CD14-positive monocyte (primary cell): ENCODE measurements at regions not wholly inside any gene's neighbourhood (a gene's known extent, or its start where the extent isn't known, plus 50 kb on each side); places are given as distances from the start of the nearest gene placed in this dataset.

Source experiments
- DNase-seq, 3 donors: peaks; one replicate each; pipeline ENCODE4 v3.0.0-alpha.2; 2011 to 2022
- H2AFZ ChIP-seq: 2 replicates; pipeline ENCODE4 v1.6.0; 2012; ENCODE audit warnings: mild to moderate bottlenecking, low read depth, low read length, inconsistent platforms; ENCODE audit not compliant: insufficient read depth, poor library complexity, severe bottlenecking
- H3K27ac ChIP-seq, 2 donors: 1 replicate in 1 of 2; 2 replicates in 1 of 2; pipeline ENCODE4 v1.5.1; 2012 to 2013; ENCODE audit warnings: low read length in 2 of 2, control low read depth in 1 of 2, inconsistent platforms in 1 of 2, low read depth in 1 of 2, mild to moderate bottlenecking in 1 of 2
- H3K27me3 ChIP-seq, 2 donors: one replicate each; pipeline versions ENCODE4 v1.6.0 to v1.6.1; 2011 to 2013; ENCODE audit warnings: low read length in 2 of 2; ENCODE audit not compliant: control insufficient read depth in 2 of 2, insufficient read depth in 2 of 2
- H3K36me3 ChIP-seq, 2 donors: replicated peaks in 1 of 2; 1 replicate in 1 of 2; 2 replicates in 1 of 2; pipeline versions ENCODE4 v1.5.1 to v1.6.1; 2012 to 2013; ENCODE audit warnings: low read length in 2 of 2, control low read depth in 1 of 2, inconsistent platforms in 1 of 2, mild to moderate bottlenecking in 1 of 2; ENCODE audit not compliant: insufficient read depth in 2 of 2, control insufficient read depth in 1 of 2
- H3K4me1 ChIP-seq, 2 donors: 1 replicate in 1 of 2; 2 replicates in 1 of 2; pipeline versions ENCODE4 v1.5.1 to v1.6.1; 2012 to 2013; ENCODE audit warnings: low read length in 2 of 2, control low read depth in 1 of 2, inconsistent platforms in 1 of 2, mild to moderate bottlenecking in 1 of 2, moderate library complexity in 1 of 2; ENCODE audit not compliant: insufficient read depth in 2 of 2, control insufficient read depth in 1 of 2
- H3K4me2 ChIP-seq: replicated peaks from 2 replicates; pipeline ENCODE3; 2012; ENCODE audit warnings: low read length, moderate library complexity, mild to moderate bottlenecking; ENCODE audit not compliant: poor library complexity, severe bottlenecking; ENCODE audit errors: extremely low read depth
- H3K4me3 ChIP-seq, 3 experiments: fragments of 200-600 bp in 1 of 3; sonication (generic) in 1 of 3; replicated peaks in 1 of 3; 1 replicate in 2 of 3; 2 replicates in 1 of 3; pipeline ENCODE4 v1.5.1; 2011 to 2013; ENCODE audit warnings: low read length in 3 of 3, mild to moderate bottlenecking in 3 of 3, control low read depth in 2 of 3, low read depth in 2 of 3, inconsistent platforms in 1 of 3, moderate library complexity in 1 of 3
- H3K79me2 ChIP-seq: 2 replicates; pipeline ENCODE4 v1.6.0; 2012; ENCODE audit warnings: mild to moderate bottlenecking, control low read depth, inconsistent platforms, low read length, moderate library complexity; ENCODE audit not compliant: insufficient read depth
- H3K9ac ChIP-seq: 2 replicates; pipeline ENCODE4 v1.6.0; 2017; ENCODE audit warnings: low read length, mild to moderate bottlenecking; ENCODE audit not compliant: insufficient read depth, poor library complexity, severe bottlenecking
- H3K9me3 ChIP-seq, 2 donors: replicated peaks in 1 of 2; 1 replicate in 1 of 2; 2 replicates in 1 of 2; pipeline versions ENCODE4 v1.5.1 to v1.6.1; 2012 to 2013; ENCODE audit warnings: low read length in 2 of 2, control low read depth in 1 of 2; ENCODE audit not compliant: control insufficient read depth in 1 of 2, insufficient read depth in 1 of 2
- H4K20me1 ChIP-seq: 2 replicates; pipeline ENCODE4 v1.6.0; 2012; ENCODE audit warnings: mild to moderate bottlenecking, low read length, control low read depth, moderate library complexity; ENCODE audit not compliant: insufficient read depth
- H3K27ac Mint-ChIP-seq, 7 donors: one replicate each; pipeline ENCODE4 v1.8.0; 2020; ENCODE audit warnings: mild to moderate bottlenecking in 7 of 7, mixed read lengths in 7 of 7, moderate library complexity in 6 of 7, inconsistent platforms in 2 of 7
- H3K27me3 Mint-ChIP-seq, 3 donors: one replicate each; pipeline ENCODE4 v1.8.0; 2021 to 2022; ENCODE audit warnings: low read depth in 3 of 3, mild to moderate bottlenecking in 3 of 3, mixed read lengths in 3 of 3, moderate library complexity in 3 of 3, inconsistent platforms in 1 of 3
- H3K36me3 Mint-ChIP-seq, 2 donors: one replicate each; pipeline ENCODE4 v1.8.0; 2020; ENCODE audit warnings: mixed read lengths in 2 of 2, inconsistent platforms in 1 of 2, mild to moderate bottlenecking in 1 of 2
- H3K4me1 Mint-ChIP-seq: one replicate; pipeline ENCODE4 v1.8.0; 2020; ENCODE audit warnings: mild to moderate bottlenecking, mixed read lengths
- H3K4me3 Mint-ChIP-seq, 2 donors: one replicate each; pipeline ENCODE4 v1.8.0; 2020; ENCODE audit warnings: mild to moderate bottlenecking in 2 of 2, mixed read lengths in 2 of 2, moderate library complexity in 1 of 2
- H3K9me3 Mint-ChIP-seq, 7 donors: one replicate each; pipeline ENCODE4 v1.8.0; 2020 to 2022; ENCODE audit warnings: mixed read lengths in 7 of 7, mild to moderate bottlenecking in 6 of 7, moderate library complexity in 6 of 7, inconsistent platforms in 2 of 7
- CTCF ChIP-seq: fragments of 200-600 bp; IDR thresholded peaks from one replicate; pipeline ENCODE4 v1.8.0; 2022; ENCODE audit warnings: antibody characterized with exemption, mild to moderate bottlenecking
- WGBS: methylation state at CpG from one replicate; pipeline ENCODE4 v1.1.5; 2013; ENCODE audit warnings: missing lambda C conversion rate; ENCODE audit not compliant: insufficient coverage; 5-methylcytosine and 5-hydroxymethylcytosine counted together
- intact Hi-C, 2 donors: fragments of 100-400 bp; cut with micrococcal nuclease; formaldehyde crosslinking; loops; one replicate each; pipeline versions ENCODE4 v1.15.0 to v1.15.1; 2023

DNA sequence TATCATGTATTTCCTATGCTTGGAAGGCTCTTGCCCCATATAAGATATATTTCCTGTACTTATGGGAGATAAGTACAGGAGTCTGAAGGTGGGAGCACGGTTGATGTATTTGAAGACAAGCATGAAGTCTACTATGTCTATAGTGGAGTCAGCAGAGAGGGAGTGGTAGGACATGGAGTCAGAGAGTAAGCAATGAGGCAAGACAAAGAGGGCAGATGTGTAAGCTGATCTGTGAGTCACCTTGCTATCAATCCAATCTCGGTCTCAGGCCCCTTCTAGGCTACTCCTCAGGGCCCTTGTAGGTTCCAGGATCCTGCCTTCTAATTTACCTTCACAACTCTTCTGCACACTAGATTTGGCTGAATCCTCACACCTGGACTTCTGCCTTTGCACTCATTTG lies 105.5 kb downstream of the MACIR start:
- no peak overlapping the region for H3K27ac ChIP-seq

DNA sequence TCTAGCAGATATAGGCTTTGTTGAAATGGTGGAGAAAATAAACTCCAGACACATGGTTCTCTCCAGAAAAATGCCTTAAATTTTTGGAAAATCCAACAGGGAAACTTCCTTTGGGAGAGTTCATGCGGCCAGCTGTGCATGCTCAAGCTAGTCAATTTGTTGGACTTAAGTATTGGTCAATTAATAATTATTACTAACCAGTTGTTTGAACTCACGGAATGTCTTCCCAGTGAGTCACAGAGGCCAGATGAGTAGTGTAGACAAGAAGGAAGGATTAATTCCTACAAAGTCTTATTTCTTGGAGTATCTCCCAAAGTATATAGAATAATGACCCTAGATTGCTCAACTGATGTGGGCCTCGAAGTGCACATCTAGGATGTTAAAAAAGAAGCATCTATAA lies 103.6 kb downstream of the MACIR start:
- WGBS = no CpG with 5 or more reads among the region's 3 CpGs
- H3K4me3 Mint-ChIP-seq = no peak overlapping the region
- Histone ChIP-seq H3K9ac (no peak overlapping the region), H3K9me3 (no peaks in the 10 kb centered on the region), H2AFZ (no peak overlapping the region), H3K4me3 (no peak overlapping the region), H3K4me1 (no peaks in the 10 kb centered on the region), H3K79me2 (no peaks in the 10 kb centered on the region), H3K27ac (no peak overlapping the region), H3K36me3 (no peaks in the 10 kb centered on the region), H3K4me2 (no peak overlapping the region), H3K27me3 (no peaks in the 10 kb centered on the region), H4K20me1 (no peaks in the 10 kb centered on the region)
- no peak for TF ChIP-seq CTCF
- H3K4me1 Mint-ChIP-seq = no peaks in the 10 kb centered on the region
- H3K27me3 Mint-ChIP-seq = no peaks in the 10 kb centered on the region
- DNase-seq = no peak
- H3K27ac Mint-ChIP-seq = no peak overlapping the region
- intact Hi-C loops = no loop called here
- no peaks in the 10 kb centered on the region for H3K36me3 Mint-ChIP-seq
- no peaks in the 10 kb centered on the region for H3K9me3 Mint-ChIP-seq

More for the DNA sequence above, 105.5 kb downstream of the MACIR start:
- no peak overlapping the region for H3K4me3 ChIP-seq
- no peak overlapping the region for H2AFZ ChIP-seq
- Mint-ChIP-seq H3K4me3 (no peak overlapping the region), H3K27ac (no peak overlapping the region), H3K4me1 (no peaks in the 10 kb centered on the region), H3K9me3 (peaks cover 0 to 6% (median under 1%) of the 10 kb centered on the region in 7 donors), H3K27me3 (peaks cover 0 to 3% (median 0%) of the 10 kb centered on the region in 3 donors), H3K36me3 (no peaks in the 10 kb centered on the region)
- H3K9ac ChIP-seq = no peak overlapping the region
- no peak overlapping the region for H3K4me2 ChIP-seq
- no peaks in the 10 kb centered on the region for H4K20me1 ChIP-seq
- H3K27me3 ChIP-seq = no peaks in the 10 kb centered on the region
- H3K9me3 ChIP-seq = no peaks in the 10 kb centered on the region
- no peaks in the 10 kb centered on the region for H3K36me3 ChIP-seq
- no peak for TF ChIP-seq CTCF
- DNase-seq = no peak
- WGBS = 93% methylated on average over 2 of the region's 2 CpGs
- H3K79me2 ChIP-seq = no peaks in the 10 kb centered on the region
- intact Hi-C loops = no loop called here
- H3K4me1 ChIP-seq = no peaks in the 10 kb centered on the region
